GM13977 (cell line): ENCODE measurements at regions not wholly inside any gene's neighbourhood (a gene's known extent, or its start where the extent isn't known, plus 50 kb on each side); places are given as distances from the start of the nearest gene placed in this dataset.

Experiments
- DNase-seq: peaks from one replicate; pipeline ENCODE4 v3.0.0; 2012; ENCODE audit warnings: low spot score
- in situ Hi-C: fragments of 300-500 bp; cut with MboI; formaldehyde crosslinking; loops from one replicate; pipeline ENCODE4 v1.12.0; 2022; ENCODE audit warnings: low sequenced_read_pairs, low pct_unique_long_range_greater_than_20kb, mixed read lengths, inconsistent platforms; ENCODE audit not compliant: unreplicated experiment
- TF ChIP-seq, protein P1 (sequence below): IDR thresholded peaks from 2 replicates; pipeline ENCODE4 v1.5.1; 2012; ENCODE audit warnings: mild to moderate bottlenecking, control low read depth; ENCODE audit not compliant: insufficient read depth; ENCODE audit errors: extremely low read depth, missing control alignments

DNA sequence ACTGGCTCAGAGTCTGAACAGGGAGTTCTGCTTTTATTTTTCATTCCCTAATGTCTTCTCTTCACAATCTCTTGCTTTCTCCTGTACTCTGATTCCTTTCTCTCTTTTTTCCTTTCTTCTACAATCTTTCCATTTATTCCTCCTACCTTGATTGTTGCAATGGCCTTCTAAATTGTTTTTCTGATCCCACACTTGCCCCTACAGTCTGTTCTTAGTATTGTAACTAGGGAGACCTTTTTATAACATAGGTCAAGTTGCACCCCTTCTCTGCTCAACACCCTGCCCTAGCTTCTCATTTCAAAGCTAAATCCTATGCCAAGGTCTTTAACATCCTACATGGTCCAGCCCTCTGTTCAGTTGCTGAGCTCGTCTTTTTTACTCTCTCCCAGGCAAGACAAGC lies 277.9 kb downstream of the GBA3 start:
- no peak for DNase-seq
- TF ChIP-seq, protein P1, sequence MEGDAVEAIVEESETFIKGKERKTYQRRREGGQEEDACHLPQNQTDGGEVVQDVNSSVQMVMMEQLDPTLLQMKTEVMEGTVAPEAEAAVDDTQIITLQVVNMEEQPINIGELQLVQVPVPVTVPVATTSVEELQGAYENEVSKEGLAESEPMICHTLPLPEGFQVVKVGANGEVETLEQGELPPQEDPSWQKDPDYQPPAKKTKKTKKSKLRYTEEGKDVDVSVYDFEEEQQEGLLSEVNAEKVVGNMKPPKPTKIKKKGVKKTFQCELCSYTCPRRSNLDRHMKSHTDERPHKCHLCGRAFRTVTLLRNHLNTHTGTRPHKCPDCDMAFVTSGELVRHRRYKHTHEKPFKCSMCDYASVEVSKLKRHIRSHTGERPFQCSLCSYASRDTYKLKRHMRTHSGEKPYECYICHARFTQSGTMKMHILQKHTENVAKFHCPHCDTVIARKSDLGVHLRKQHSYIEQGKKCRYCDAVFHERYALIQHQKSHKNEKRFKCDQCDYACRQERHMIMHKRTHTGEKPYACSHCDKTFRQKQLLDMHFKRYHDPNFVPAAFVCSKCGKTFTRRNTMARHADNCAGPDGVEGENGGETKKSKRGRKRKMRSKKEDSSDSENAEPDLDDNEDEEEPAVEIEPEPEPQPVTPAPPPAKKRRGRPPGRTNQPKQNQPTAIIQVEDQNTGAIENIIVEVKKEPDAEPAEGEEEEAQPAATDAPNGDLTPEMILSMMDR, result no peak
- in situ Hi-C loops, result no loop called here

DNA sequence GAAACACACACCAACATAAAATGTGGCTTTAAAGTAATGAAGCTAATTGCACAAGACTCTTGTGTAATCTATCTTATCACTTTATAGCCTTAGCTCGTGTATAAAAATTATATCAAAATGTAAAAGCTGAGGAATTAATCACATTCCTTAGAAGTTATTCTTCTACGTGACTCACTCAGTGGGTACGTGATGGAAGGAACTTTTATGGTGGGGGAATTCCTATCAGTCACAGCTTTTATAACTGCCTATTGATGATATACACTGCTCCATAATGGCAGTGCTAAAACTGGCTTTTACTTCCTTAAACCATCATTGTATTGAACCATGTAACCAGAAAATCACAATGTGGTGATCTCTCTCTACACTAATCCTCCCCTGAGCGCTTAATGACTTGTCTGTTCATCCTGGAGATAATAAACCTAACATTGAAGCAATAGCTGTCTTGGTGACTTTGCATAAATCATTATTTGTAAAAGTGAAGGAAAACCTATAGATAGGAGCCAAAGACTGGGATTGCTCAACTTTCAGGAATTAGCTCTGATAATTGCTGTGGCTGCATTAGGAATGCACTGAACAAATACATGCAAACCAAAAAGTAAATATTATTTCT lies 276.7 kb downstream of the GBA3 start:
- TF ChIP-seq, protein P1, result no peak
- in situ Hi-C loops, result no loop called here
- DNase-seq, result no peak

- DNase-seq, result no peak
- in situ Hi-C loops, result no loop called here
- TF ChIP-seq, protein P1, result peak; percentile 19
Measured at GRCh38 chr4:22962295-22962694, 269.6 kb downstream of the GBA3 start.

- no peak for DNase-seq
- in situ Hi-C loops, result no loop called here
- TF ChIP-seq, protein P1, result no peak
Measured at GRCh38 chr4:22959483-22959882, 266.7 kb downstream of the GBA3 start.

- TF ChIP-seq, protein P1, result no peak
- in situ Hi-C loops, result no loop called here
- DNase-seq, result no peak
Measured at GRCh38 chr4:22957774-22958309, 265.1 kb downstream of the GBA3 start.

DNA sequence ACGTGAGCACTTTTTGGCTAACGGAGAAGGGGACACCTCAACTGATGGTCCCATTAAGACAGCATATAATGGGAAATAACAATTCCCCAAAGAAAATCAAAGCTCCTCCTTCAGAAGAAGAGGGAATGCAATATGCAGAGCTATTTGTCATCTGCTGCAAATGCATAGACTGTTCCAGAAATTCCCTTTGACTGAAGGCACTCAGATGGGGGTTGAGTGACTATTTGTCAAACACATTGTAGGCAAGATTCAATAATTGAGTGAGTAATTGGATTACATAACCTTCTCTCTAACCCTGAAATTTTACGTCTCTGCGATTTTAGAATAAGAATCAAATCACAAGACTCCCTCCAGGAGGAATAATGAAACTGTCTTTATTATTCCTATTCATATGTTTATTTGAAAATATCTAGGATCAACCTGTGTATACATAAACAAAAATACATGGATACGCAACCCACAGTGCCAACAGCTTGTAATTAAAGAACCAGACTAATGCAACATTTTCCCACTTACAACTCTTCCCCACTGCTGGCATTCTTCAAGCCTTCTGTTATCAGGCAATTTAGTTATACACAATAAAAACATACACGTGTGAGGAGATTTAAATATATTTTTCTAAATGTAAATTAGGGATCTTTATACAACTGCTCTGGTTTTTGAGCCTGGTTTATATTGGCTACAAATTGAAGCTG lies 256.6 kb downstream of the GBA3 start:
- in situ Hi-C loops, result no loop called here
- TF ChIP-seq, protein P1, result no peak
- no peak for DNase-seq
